Sigmoid colon (tissue), 6 donors: ENCODE measurements at regions not wholly inside any gene's neighbourhood (a gene's known extent, or its start where the extent isn't known, plus 50 kb on each side); places are given as distances from the start of the nearest gene placed in this dataset.
"Not testable (repeated sequence)": the region's sequence is repeated elsewhere in the genome, so short reads cannot be mapped to it uniquely, and the experiment has no call there.

Experiments used
- DNase-seq: peaks from one replicate; pipeline ENCODE4 v3.0.0-alpha.2; 2019
- H3K27ac ChIP-seq, 4 donors: fragments of 200-600 bp; sonication (generic); one replicate each; pipeline ENCODE4 v1.5.1; 2016 to 2019; ENCODE audit warnings: mild to moderate bottlenecking in 1 of 4
- H3K27me3 ChIP-seq, 3 donors: fragments of 200-600 bp; sonication (generic); one replicate each; pipeline ENCODE4 v1.5.1; 2019; ENCODE audit warnings: mild to moderate bottlenecking in 1 of 3
- H3K36me3 ChIP-seq, 4 donors: fragments of 200-600 bp; sonication (generic); one replicate each; pipeline ENCODE4 v1.5.1; 2016 to 2019
- H3K4me1 ChIP-seq, 4 donors: fragments of 200-600 bp; sonication (generic); one replicate each; pipeline ENCODE4 v1.5.1; 2017 to 2019
- H3K4me3 ChIP-seq, 4 donors: fragments of 200-600 bp; sonication (generic); one replicate each; pipeline ENCODE4 v1.5.1; 2017 to 2019; ENCODE audit warnings: mild to moderate bottlenecking in 2 of 4, moderate library complexity in 1 of 4
- H3K9me3 ChIP-seq, 4 donors: fragments of 200-600 bp in 3 of 4; sonication (generic) in 3 of 4; one replicate each; pipeline versions ENCODE4 v1.5.1 to v1.6.1; 2013 to 2019
- EP300 ChIP-seq, 4 donors: sonication (generic); formaldehyde crosslinking; IDR thresholded peaks; one replicate each; pipeline ENCODE4 v1.6.1; 2017; ENCODE audit warnings: antibody characterized with exemption in 4 of 4
- POLR2A ChIP-seq, 2 donors: fragments of 450-650 bp; IDR thresholded peaks; one replicate each; pipeline ENCODE4 v1.6.1; 2016; ENCODE audit warnings: antibody characterized with exemption in 2 of 2, mild to moderate bottlenecking in 2 of 2, moderate library complexity in 2 of 2
- POLR2AphosphoS5 ChIP-seq, 4 donors: sonication (generic); formaldehyde crosslinking; IDR thresholded peaks; one replicate each; pipeline ENCODE4 v1.6.1; 2017; ENCODE audit warnings: antibody characterized with exemption in 4 of 4
- WGBS, 2 donors: extraction: QIAGEN DNeasy Blood & Tissue Kit; methylation state at CpG; one replicate each; pipeline ENCODE4 v1.1.7; 2013; 5-methylcytosine and 5-hydroxymethylcytosine counted together
- intact Hi-C: fragments of 100-400 bp; cut with DNase I; formaldehyde crosslinking; loops from one replicate; pipeline ENCODE4 v1.15.1; 2023
- TF ChIP-seq, protein P1 (sequence below), 4 experiments: fragments of 450-650 bp in 3 of 4; fragments of 200-600 bp in 1 of 4; IDR thresholded peaks; one replicate each; pipeline ENCODE4 v1.5.1; 2016 to 2019; ENCODE audit warnings: antibody characterized with exemption in 4 of 4, mild to moderate bottlenecking in 3 of 4, moderate library complexity in 2 of 4
- donor health status: healthy with polysubstance abuse.
- donor health status: healthy.

DNA sequence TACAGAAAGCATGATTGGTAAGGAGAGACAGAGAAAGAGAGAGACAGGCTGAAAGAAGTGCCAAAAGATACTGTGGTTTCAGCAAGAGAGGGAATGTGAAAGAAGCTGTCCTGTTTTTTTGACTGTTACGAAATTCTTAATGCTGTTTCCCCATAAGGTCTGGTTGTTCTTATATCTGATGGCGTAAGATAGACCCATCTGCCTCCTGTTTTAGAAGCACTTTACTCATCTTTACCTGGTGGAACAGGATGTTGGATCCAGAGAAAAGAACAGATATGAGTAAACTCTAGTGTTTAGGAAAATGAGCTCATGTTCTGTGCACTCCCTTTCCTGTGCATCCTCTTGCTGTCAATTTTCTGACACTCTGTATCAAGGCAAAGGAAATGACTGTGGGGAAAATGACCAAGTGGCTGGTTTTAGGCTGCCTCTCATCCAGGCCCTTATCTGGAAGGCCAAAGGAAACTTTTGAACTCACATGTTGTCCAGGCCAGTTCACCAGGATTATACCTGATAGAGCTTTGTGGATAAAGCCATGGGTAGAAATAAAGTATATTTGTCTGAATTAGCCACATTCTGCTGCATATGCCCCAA, 311.7 kb upstream of the HTR2C start:
- intact Hi-C loops, result no loop called here
- no peak for DNase-seq
- Histone ChIP-seq H3K27ac (no peak overlapping the region), H3K4me1 (no peaks in the 10 kb centered on the region), H3K9me3 (no peaks in the 10 kb centered on the region), H3K27me3 (no peaks in the 10 kb centered on the region), H3K36me3 (no peaks in the 10 kb centered on the region), H3K4me3 (no peak overlapping the region)
- WGBS, 2 donors, result 89 to 90% methylated on average over 2 of the region's 2 CpGs
- TF ChIP-seq, protein P1, sequence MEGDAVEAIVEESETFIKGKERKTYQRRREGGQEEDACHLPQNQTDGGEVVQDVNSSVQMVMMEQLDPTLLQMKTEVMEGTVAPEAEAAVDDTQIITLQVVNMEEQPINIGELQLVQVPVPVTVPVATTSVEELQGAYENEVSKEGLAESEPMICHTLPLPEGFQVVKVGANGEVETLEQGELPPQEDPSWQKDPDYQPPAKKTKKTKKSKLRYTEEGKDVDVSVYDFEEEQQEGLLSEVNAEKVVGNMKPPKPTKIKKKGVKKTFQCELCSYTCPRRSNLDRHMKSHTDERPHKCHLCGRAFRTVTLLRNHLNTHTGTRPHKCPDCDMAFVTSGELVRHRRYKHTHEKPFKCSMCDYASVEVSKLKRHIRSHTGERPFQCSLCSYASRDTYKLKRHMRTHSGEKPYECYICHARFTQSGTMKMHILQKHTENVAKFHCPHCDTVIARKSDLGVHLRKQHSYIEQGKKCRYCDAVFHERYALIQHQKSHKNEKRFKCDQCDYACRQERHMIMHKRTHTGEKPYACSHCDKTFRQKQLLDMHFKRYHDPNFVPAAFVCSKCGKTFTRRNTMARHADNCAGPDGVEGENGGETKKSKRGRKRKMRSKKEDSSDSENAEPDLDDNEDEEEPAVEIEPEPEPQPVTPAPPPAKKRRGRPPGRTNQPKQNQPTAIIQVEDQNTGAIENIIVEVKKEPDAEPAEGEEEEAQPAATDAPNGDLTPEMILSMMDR (IDR thresholded peaks at IDR 0.05), result no peak
- TF ChIP-seq EP300 (IDR thresholded peaks at IDR 0.05), result no peak
- TF ChIP-seq POLR2A (IDR thresholded peaks at IDR 0.05), result no peak
- TF ChIP-seq POLR2AphosphoS5 (IDR thresholded peaks at IDR 0.05), result no peak

DNA sequence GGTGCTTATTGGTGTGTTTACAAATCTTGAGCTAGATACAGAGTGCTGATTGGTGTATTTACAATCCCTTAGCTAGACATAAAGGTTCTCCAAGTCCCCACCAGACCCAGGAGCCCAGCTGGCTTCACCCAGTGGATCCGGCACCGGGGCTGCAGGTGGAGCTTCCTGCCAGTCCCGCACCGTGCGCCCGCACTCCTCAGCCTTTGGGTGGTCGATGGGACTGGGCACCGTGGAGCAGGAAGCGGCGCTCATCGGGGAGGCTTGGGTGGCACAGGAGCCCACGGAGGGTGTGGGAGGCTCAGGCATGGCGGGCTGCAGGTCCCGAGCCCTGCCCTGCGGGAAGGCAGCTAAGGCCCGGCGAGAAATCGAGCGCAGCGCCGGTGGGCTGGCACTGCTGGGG, 313.5 kb upstream of the HTR2C start:
- H3K4me1 ChIP-seq, H3K9me3 ChIP-seq, DNase-seq, intact Hi-C loops, H3K27ac ChIP-seq, H3K4me3 ChIP-seq, H3K36me3 ChIP-seq, H3K27me3 ChIP-seq: not testable (repeated sequence)
- WGBS, 2 donors, result 83 to 85% methylated on average over 16 to 20 of the region's 21 CpGs

DNA sequence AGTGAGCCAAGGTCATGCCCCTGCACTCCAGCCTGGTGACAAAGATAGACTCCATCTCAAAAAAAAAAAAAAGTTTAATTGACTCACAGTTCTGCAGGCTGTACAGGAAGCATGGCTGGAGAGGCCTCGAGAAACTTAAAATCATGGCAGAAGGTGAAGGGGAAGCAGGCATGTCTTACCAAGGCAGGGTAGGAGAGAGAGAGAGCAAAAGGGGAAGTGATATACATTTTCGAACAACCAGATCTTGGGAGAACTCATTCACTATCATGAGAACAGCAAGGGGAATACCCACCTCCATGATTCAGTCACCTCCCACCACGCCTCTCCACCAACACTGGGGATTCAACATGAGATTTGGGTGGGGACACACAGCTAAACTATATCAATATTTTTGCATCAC, 315.2 kb upstream of the HTR2C start:
- 65 to 74% methylated on average over 3 of the region's 3 CpGs for WGBS, 2 donors
- Histone ChIP-seq H3K36me3 (no peaks in the 10 kb centered on the region), H3K27me3 (no peaks in the 10 kb centered on the region), H3K4me1 (no peaks in the 10 kb centered on the region), H3K27ac (no peak overlapping the region), H3K9me3 (no peaks in the 10 kb centered on the region), H3K4me3 (no peak overlapping the region)
- intact Hi-C loops, result no loop called here
- DNase-seq, result no peak
- TF ChIP-seq POLR2A (IDR thresholded peaks at IDR 0.05), result no peak
- TF ChIP-seq EP300 (IDR thresholded peaks at IDR 0.05), result no peak
- no peak for TF ChIP-seq POLR2AphosphoS5 (IDR thresholded peaks at IDR 0.05)

DNA sequence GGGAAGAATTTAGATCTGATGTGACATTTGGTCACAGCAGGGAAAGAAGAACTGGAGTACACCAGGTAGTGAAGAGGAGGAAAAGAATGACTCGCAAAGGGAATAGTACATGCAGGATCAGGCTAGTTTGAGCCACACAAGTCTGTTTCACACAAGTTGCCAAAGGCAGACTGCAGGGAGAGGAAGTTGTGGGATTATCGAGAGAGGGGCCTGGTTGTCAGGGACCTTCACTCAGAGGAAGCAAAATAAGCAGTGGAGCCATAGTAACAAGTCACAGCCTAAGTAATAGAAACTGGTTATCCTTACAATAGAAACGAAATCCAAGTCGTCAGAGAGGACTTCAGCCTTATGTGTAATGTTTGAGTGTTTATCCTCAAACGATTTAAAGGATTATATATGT, 316.7 kb upstream of the HTR2C start:
- intact Hi-C loops, result no loop called here
- Histone ChIP-seq H3K36me3 (no peaks in the 10 kb centered on the region), H3K27ac (no peak overlapping the region), H3K4me3 (no peak overlapping the region), H3K4me1 (no peaks in the 10 kb centered on the region), H3K27me3 (no peaks in the 10 kb centered on the region), H3K9me3 (no peaks in the 10 kb centered on the region)
- no peak for DNase-seq
- TF ChIP-seq EP300 (IDR thresholded peaks at IDR 0.05), result no peak
- no peak for TF ChIP-seq POLR2AphosphoS5 (IDR thresholded peaks at IDR 0.05)
- TF ChIP-seq POLR2A (IDR thresholded peaks at IDR 0.05), result no peak
- TF ChIP-seq, protein P1 (IDR thresholded peaks at IDR 0.05), result no peak
- 35 to 64% methylated on average over 5 of the region's 5 CpGs for WGBS, 2 donors

DNA sequence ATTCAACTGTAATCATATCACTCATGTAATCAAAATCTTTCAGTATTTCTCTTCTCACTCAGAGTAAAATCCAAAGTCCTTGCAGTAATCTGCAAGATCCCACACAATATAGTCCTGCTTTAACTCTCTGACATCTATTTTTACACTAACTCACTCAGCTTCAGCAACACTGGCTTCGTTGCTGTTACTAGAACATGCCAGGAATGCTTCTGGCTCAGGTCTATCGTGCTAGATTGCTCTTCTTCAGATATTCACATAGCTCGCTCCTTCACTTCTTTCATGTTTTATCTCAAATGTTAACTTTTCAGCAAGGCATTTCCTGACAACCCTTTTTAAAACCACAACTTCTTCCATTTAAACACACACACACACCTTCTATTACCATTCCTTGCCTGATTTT, 331.7 kb upstream of the HTR2C start:
- TF ChIP-seq POLR2AphosphoS5 (IDR thresholded peaks at IDR 0.05), result no peak
- no peak for TF ChIP-seq POLR2A (IDR thresholded peaks at IDR 0.05)
- TF ChIP-seq, protein P1 (IDR thresholded peaks at IDR 0.05), result no peak
- no peak for TF ChIP-seq EP300 (IDR thresholded peaks at IDR 0.05)
- no peak overlapping the region for H3K4me3 ChIP-seq
- H3K4me1 ChIP-seq, result no peaks in the 10 kb centered on the region
- intact Hi-C loops, result no loop called here
- no peak overlapping the region for H3K27ac ChIP-seq
- no peaks in the 10 kb centered on the region for H3K9me3 ChIP-seq
- H3K36me3 ChIP-seq, result no peaks in the 10 kb centered on the region
- DNase-seq, result no peak
- H3K27me3 ChIP-seq, result no peaks in the 10 kb centered on the region
- 42 to 57% methylated on average over 3 of the region's 3 CpGs for WGBS, 2 donors

DNA sequence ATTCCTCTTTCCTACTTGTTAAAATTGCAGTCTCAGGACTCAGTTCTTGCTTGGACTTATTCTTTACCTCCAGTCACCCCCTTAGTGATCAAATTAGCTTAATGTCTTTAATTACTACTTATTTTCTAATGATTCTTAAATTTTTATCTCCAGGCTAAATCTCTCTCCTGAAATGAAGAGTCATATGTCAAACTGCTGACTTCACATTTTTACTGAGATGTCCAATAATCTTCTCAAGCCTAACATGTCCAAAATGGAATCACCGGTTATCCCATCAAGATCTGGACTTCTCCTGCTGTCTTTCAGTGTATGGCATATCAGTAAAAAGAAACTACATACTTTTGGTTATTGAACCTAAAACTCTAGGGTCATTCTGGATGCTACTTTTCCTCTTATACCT, 332.3 kb upstream of the HTR2C start:
- TF ChIP-seq POLR2A (IDR thresholded peaks at IDR 0.05) (no peak), POLR2AphosphoS5 (IDR thresholded peaks at IDR 0.05) (no peak), EP300 (IDR thresholded peaks at IDR 0.05) (no peak)
- TF ChIP-seq, protein P1 (IDR thresholded peaks at IDR 0.05), result no peak
- 91 to 98% methylated on average over 1 of the region's 1 CpG for WGBS, 2 donors
- Histone ChIP-seq H3K9me3 (no peaks in the 10 kb centered on the region), H3K27ac (no peak overlapping the region), H3K27me3 (no peaks in the 10 kb centered on the region), H3K36me3 (no peaks in the 10 kb centered on the region), H3K4me3 (no peak overlapping the region), H3K4me1 (no peaks in the 10 kb centered on the region)
- no peak for DNase-seq
- intact Hi-C loops, result no loop called here
